K562 (cell line): ENCODE measurements at regions not wholly inside any gene's neighbourhood (a gene's known extent, or its start where the extent isn't known, plus 50 kb on each side); places are given as distances from the start of the nearest gene placed in this dataset.

Experiments used
- CHD7 ChIP-seq: fragments of 200-600 bp; sonication (generic); IDR thresholded peaks from one replicate; pipeline ENCODE4 v1.6.1; 2012; ENCODE audit warnings: mild to moderate bottlenecking, low read depth, low read length, inconsistent platforms
- CTCF ChIP-seq, 3 experiments: IDR thresholded peaks in 2 of 3; conservative IDR thresholded peaks in 1 of 3; 2 replicates each; pipeline ENCODE4 v1.5.1; 2011 to 2012; ENCODE audit warnings: low read length in 3 of 3, mild to moderate bottlenecking in 3 of 3, control low read depth in 2 of 3, improper control_type of control experiment in 1 of 3, inconsistent platforms in 1 of 3, low read depth in 1 of 3, mixed read lengths in 1 of 3, moderate library complexity in 1 of 3; ENCODE audit not compliant: insufficient read depth in 2 of 3
- CUX1 ChIP-seq: fragments of 200-800 bp; sonication (Bioruptor generic); IDR thresholded peaks from 2 replicates; pipeline ENCODE4 v1.6.1; 2016; ENCODE audit warnings: missing genetic modification characterization, missing compliant biosample characterization
- GTF2A2 ChIP-seq: IDR thresholded peaks from 2 replicates; pipeline ENCODE4 v1.6.1; 2016; ENCODE audit warnings: mild to moderate bottlenecking, missing genetic modification characterization, missing compliant biosample characterization
- HCFC1 ChIP-seq: IDR thresholded peaks from 2 replicates; pipeline ENCODE4 v1.6.1; 2012; ENCODE audit warnings: low read depth, low read length, improper control_type of control experiment
- KLF6 ChIP-seq: fragments of 250-450 bp; sonication (Bioruptor Pico); IDR thresholded peaks from 2 replicates; pipeline ENCODE4 v1.4.0; 2020; ENCODE audit warnings: mild to moderate bottlenecking, moderate library complexity, borderline replicate concordance
- LEF1 ChIP-seq: fragments of 450-650 bp; IDR thresholded peaks from 2 replicates; pipeline ENCODE4 v1.6.1; 2016; ENCODE audit warnings: mild to moderate bottlenecking
- NONO ChIP-seq, 2 experiments: fragments of 200-400 bp in 1 of 2; fragments of 450-650 bp in 1 of 2; formaldehyde crosslinking in 1 of 2; IDR thresholded peaks; 2 replicates each; pipeline ENCODE4 v1.6.1; 2017; ENCODE audit warnings: low read depth in 2 of 2, mild to moderate bottlenecking in 2 of 2, moderate library complexity in 2 of 2, low read length in 1 of 2

- no peak for TF ChIP-seq CHD7
- no peak for TF ChIP-seq KLF6
- no peak for TF ChIP-seq CTCF (IDR thresholded peaks at IDR 0.05 in 2 of 3, conservative IDR thresholded peaks at IDR 0.05 in 1 of 3; ENCODE audit: insufficient read depth in 2 of 3, low read depth in 1 of 3, low read length in 3 of 3)
- TF ChIP-seq GTF2A2 (tag): no peak
- TF ChIP-seq CUX1: no peak
- 0 out of 2 replicates have a peak, but pooled peaks have one; percentile 28 for TF ChIP-seq LEF1
- TF ChIP-seq NONO (IDR thresholded peaks at IDR 0.05; ENCODE audit: low read depth in 2 of 2, low read length in 1 of 2): no peak
- no peak for TF ChIP-seq HCFC1
Measured at GRCh38 chr12:123089631-123090353, 61.1 kb downstream of the PITPNM2 start (continued).
